ENCODE measurements at regions not wholly inside any gene's neighbourhood (a gene's known extent, or its start where the extent isn't known, plus 50 kb on each side); places are given as distances from the start of the nearest gene placed in this dataset.

DNA sequence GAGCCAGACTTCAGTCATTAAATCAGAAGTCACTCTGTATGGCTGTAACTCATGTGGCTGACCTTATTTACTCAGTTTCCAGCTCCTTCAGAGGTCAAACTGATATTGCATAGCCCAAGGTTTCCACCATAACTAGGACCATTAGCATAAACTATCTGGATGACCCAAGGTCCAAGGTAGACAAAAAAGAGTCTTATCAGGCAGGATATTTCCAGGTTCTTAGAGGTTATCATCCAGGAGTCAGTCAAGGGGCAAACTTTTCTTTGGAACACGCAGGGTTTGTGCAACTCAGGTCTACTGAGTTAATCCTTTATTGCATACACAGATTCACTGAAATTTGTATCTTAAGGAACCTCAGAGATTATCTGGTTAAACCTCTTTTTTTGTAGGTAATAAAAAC lies 66.5 kb downstream of the AVPR1A start:
- TF ChIP-seq, protein P1, sequence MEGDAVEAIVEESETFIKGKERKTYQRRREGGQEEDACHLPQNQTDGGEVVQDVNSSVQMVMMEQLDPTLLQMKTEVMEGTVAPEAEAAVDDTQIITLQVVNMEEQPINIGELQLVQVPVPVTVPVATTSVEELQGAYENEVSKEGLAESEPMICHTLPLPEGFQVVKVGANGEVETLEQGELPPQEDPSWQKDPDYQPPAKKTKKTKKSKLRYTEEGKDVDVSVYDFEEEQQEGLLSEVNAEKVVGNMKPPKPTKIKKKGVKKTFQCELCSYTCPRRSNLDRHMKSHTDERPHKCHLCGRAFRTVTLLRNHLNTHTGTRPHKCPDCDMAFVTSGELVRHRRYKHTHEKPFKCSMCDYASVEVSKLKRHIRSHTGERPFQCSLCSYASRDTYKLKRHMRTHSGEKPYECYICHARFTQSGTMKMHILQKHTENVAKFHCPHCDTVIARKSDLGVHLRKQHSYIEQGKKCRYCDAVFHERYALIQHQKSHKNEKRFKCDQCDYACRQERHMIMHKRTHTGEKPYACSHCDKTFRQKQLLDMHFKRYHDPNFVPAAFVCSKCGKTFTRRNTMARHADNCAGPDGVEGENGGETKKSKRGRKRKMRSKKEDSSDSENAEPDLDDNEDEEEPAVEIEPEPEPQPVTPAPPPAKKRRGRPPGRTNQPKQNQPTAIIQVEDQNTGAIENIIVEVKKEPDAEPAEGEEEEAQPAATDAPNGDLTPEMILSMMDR (IDR thresholded peaks at IDR 0.05), result no peak
- TF ChIP-seq POLR2AphosphoS5 (IDR thresholded peaks at IDR 0.05) (no peak), POLR2A (IDR thresholded peaks at IDR 0.05) (no peak)
